Panc1 (cell line): ENCODE measurements at regions not wholly inside any gene's neighbourhood (a gene's known extent, or its start where the extent isn't known, plus 50 kb on each side); places are given as distances from the start of the nearest gene placed in this dataset.

Experiments
- CTCF ChIP-seq: fragments of 450-650 bp; IDR thresholded peaks from 2 replicates; pipeline ENCODE4 v1.5.1; 2017; ENCODE audit warnings: mild to moderate bottlenecking
- POLR2AphosphoS5 ChIP-seq: IDR thresholded peaks from 2 replicates; pipeline ENCODE4 v1.6.1; 2012; ENCODE audit warnings: mild to moderate bottlenecking, low read depth, low read length, moderate library complexity
- SIN3A ChIP-seq: IDR thresholded peaks from 2 replicates; pipeline ENCODE4 v1.6.1; 2012; ENCODE audit warnings: low read depth, mild to moderate bottlenecking, low read length, moderate library complexity, borderline replicate concordance; ENCODE audit not compliant: insufficient read depth
- TCF7L2 ChIP-seq: IDR thresholded peaks from 2 replicates; pipeline ENCODE4 v1.6.1; 2011; ENCODE audit warnings: mild to moderate bottlenecking, low read depth, low read length, inconsistent platforms
- TF ChIP-seq, protein P1 (sequence below), 2 experiments: IDR thresholded peaks; 2 replicates each; pipeline ENCODE4 v1.6.1; 2011 to 2012; ENCODE audit warnings: low read depth in 2 of 2, control low read depth in 1 of 2, low read length in 1 of 2, mild to moderate bottlenecking in 1 of 2, moderate library complexity in 1 of 2; ENCODE audit not compliant: insufficient read depth in 1 of 2

GRCh38 chr9:107925749-107926297 is 436.3 kb upstream of the KLF4 start:
- TF ChIP-seq, protein P1, sequence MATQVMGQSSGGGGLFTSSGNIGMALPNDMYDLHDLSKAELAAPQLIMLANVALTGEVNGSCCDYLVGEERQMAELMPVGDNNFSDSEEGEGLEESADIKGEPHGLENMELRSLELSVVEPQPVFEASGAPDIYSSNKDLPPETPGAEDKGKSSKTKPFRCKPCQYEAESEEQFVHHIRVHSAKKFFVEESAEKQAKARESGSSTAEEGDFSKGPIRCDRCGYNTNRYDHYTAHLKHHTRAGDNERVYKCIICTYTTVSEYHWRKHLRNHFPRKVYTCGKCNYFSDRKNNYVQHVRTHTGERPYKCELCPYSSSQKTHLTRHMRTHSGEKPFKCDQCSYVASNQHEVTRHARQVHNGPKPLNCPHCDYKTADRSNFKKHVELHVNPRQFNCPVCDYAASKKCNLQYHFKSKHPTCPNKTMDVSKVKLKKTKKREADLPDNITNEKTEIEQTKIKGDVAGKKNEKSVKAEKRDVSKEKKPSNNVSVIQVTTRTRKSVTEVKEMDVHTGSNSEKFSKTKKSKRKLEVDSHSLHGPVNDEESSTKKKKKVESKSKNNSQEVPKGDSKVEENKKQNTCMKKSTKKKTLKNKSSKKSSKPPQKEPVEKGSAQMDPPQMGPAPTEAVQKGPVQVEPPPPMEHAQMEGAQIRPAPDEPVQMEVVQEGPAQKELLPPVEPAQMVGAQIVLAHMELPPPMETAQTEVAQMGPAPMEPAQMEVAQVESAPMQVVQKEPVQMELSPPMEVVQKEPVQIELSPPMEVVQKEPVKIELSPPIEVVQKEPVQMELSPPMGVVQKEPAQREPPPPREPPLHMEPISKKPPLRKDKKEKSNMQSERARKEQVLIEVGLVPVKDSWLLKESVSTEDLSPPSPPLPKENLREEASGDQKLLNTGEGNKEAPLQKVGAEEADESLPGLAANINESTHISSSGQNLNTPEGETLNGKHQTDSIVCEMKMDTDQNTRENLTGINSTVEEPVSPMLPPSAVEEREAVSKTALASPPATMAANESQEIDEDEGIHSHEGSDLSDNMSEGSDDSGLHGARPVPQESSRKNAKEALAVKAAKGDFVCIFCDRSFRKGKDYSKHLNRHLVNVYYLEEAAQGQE (IDR thresholded peaks at IDR 0.05; ENCODE audit: insufficient read depth in 1 of 2, low read depth in 2 of 2, low read length in 1 of 2) = no peak
- no peak for TF ChIP-seq CTCF
- TF ChIP-seq POLR2AphosphoS5 = no peak
- no peak for TF ChIP-seq SIN3A
- no peak for TF ChIP-seq TCF7L2
